GM23338 (cell line): ENCODE measurements at regions not wholly inside any gene's neighbourhood (a gene's known extent, or its start where the extent isn't known, plus 50 kb on each side); places are given as distances from the start of the nearest gene placed in this dataset.

Experiments
- ATAC-seq: fragments of 200-7000 bp; cut with Tn5 transposase; 3 replicates; pipeline ENCODE4 v1.9.1; 2020
- DNase-seq: peaks from one replicate; pipeline ENCODE4 v3.0.0-alpha.2; 2015; ENCODE audit warnings: low spot score
- H2AFZ ChIP-seq: fragments of 200-600 bp; sonication (generic); 2 replicates; pipeline ENCODE4 v1.8.0; 2016; ENCODE audit warnings: antibody characterized with exemption, mild to moderate bottlenecking, moderate library complexity
- H3F3A ChIP-seq: fragments of 200-600 bp; sonication (generic); replicated peaks from 2 replicates; pipeline ENCODE4 v1.8.0; 2017; ENCODE audit warnings: antibody characterized with exemption, mixed run types, low read depth
- H3K27ac ChIP-seq: fragments of 200-600 bp; sonication (generic); 2 replicates; pipeline ENCODE4 v1.6.1; 2016; ENCODE audit warnings: low read depth
- H3K27me3 ChIP-seq: fragments of 200-600 bp; sonication (generic); 2 replicates; pipeline ENCODE4 v1.8.0; 2016; ENCODE audit warnings: mild to moderate bottlenecking, mixed run types, moderate library complexity; ENCODE audit not compliant: insufficient read depth
- H3K36me3 ChIP-seq: fragments of 200-600 bp; sonication (generic); 2 replicates; pipeline ENCODE4 v1.8.0; 2016; ENCODE audit warnings: mild to moderate bottlenecking; ENCODE audit not compliant: insufficient read depth
- H3K4me1 ChIP-seq: fragments of 200-600 bp; sonication (generic); 2 replicates; pipeline ENCODE4 v1.8.0; 2016; ENCODE audit warnings: mild to moderate bottlenecking, moderate library complexity; ENCODE audit not compliant: insufficient read depth
- H3K4me2 ChIP-seq: fragments of 200-600 bp; sonication (generic); 2 replicates; pipeline ENCODE4 v1.7.1; 2017; ENCODE audit warnings: mixed run types
- H3K4me3 ChIP-seq: fragments of 200-600 bp; sonication (generic); 2 replicates; pipeline ENCODE4 v1.6.1; 2016; ENCODE audit warnings: mixed run types
- H3K79me2 ChIP-seq: fragments of 200-600 bp; sonication (generic); replicated peaks from 2 replicates; pipeline ENCODE4 v1.8.0; 2017; ENCODE audit warnings: mild to moderate bottlenecking; ENCODE audit not compliant: insufficient read depth
- H3K9me2 ChIP-seq: fragments of 200-600 bp; sonication (generic); 2 replicates; pipeline ENCODE4 v1.8.0; 2017; ENCODE audit not compliant: insufficient read depth
- H4K20me1 ChIP-seq: fragments of 200-600 bp; sonication (generic); replicated peaks from 2 replicates; pipeline ENCODE4 v1.8.0; 2017; ENCODE audit warnings: mild to moderate bottlenecking; ENCODE audit not compliant: insufficient read depth
- H3K27ac Mint-ChIP-seq: 2 replicates; pipeline ENCODE4 v1.8.0; 2020; ENCODE audit warnings: inconsistent platforms, mild to moderate bottlenecking, moderate library complexity, mixed read lengths
- H3K27me3 Mint-ChIP-seq: 3 replicates; pipeline ENCODE4 v1.8.0; 2022; ENCODE audit warnings: low read depth, mild to moderate bottlenecking, moderate library complexity, mixed read lengths, inconsistent platforms; ENCODE audit not compliant: insufficient read depth, poor library complexity
- H3K36me3 Mint-ChIP-seq: 3 replicates; pipeline ENCODE4 v1.8.0; 2021; ENCODE audit warnings: low read depth, mild to moderate bottlenecking, inconsistent platforms, moderate library complexity, mixed read lengths
- H3K4me1 Mint-ChIP-seq: 3 replicates; pipeline ENCODE4 v1.8.0; 2020; ENCODE audit warnings: mild to moderate bottlenecking, inconsistent platforms, mixed read lengths
- H3K4me3 Mint-ChIP-seq: 3 replicates; pipeline ENCODE4 v1.8.0; 2021; ENCODE audit warnings: moderate library complexity, mild to moderate bottlenecking, inconsistent platforms, mixed read lengths
- H3K9me3 Mint-ChIP-seq: 3 replicates; pipeline ENCODE4 v1.8.0; 2020; ENCODE audit warnings: moderate library complexity, mild to moderate bottlenecking, inconsistent platforms, mixed read lengths
- CREB1 ChIP-seq: fragments of 250-450 bp; sonication (Bioruptor Pico); IDR thresholded peaks from 2 replicates; pipeline ENCODE4 v1.5.0; 2020; ENCODE audit warnings: low read depth, mild to moderate bottlenecking, moderate library complexity
- CTCF ChIP-seq, 2 experiments: fragments of 200-600 bp in 1 of 2; sonication (generic) in 1 of 2; conservative IDR thresholded peaks; 2 replicates each; pipeline versions ENCODE4 v1.5.1 to v1.6.1; 2016 to 2017; ENCODE audit warnings: antibody characterized with exemption in 2 of 2, low read depth in 2 of 2, mild to moderate bottlenecking in 2 of 2, moderate library complexity in 1 of 2
- ETS1 ChIP-seq: IDR thresholded peaks from 2 replicates; pipeline ENCODE4 v1.6.1; 2016; ENCODE audit warnings: antibody characterized with exemption
- EZH2 ChIP-seq: fragments of 200-600 bp; sonication (generic); IDR thresholded peaks from one replicate; pipeline ENCODE4 v1.8.0; 2017; ENCODE audit warnings: antibody characterized with exemption, mild to moderate bottlenecking, low read depth; ENCODE audit not compliant: unreplicated experiment
- EZH2phosphoT487 ChIP-seq: fragments of 200-600 bp; sonication (generic); IDR thresholded peaks from one replicate; pipeline ENCODE4 v1.8.1; 2018; ENCODE audit warnings: antibody characterized with exemption; ENCODE audit not compliant: unreplicated experiment
- JUNB ChIP-seq: IDR thresholded peaks from one replicate; pipeline ENCODE4 v1.6.1; 2016; ENCODE audit warnings: antibody characterized with exemption; ENCODE audit not compliant: unreplicated experiment
- NANOG ChIP-seq: IDR thresholded peaks from 2 replicates; pipeline ENCODE4 v1.6.1; 2016; ENCODE audit warnings: antibody characterized with exemption, borderline replicate concordance
- POLR2AphosphoS5 ChIP-seq: IDR thresholded peaks from 2 replicates; pipeline ENCODE4 v1.6.1; 2016; ENCODE audit warnings: antibody characterized with exemption, low read depth
- REST ChIP-seq: IDR thresholded peaks from one replicate; pipeline ENCODE4 v1.6.1; 2018; ENCODE audit warnings: antibody characterized with exemption; ENCODE audit not compliant: unreplicated experiment
- STAT1 ChIP-seq: IDR thresholded peaks from one replicate; pipeline ENCODE4 v1.6.1; 2016; ENCODE audit warnings: antibody characterized with exemption; ENCODE audit not compliant: unreplicated experiment
- ZNF114 ChIP-seq: fragments of 250-450 bp; sonication (Bioruptor Pico); IDR thresholded peaks from 2 replicates; pipeline ENCODE4 v1.5.0; 2020; ENCODE audit warnings: mild to moderate bottlenecking, moderate library complexity
- ZNF331 ChIP-seq: fragments of 250-450 bp; sonication (Bioruptor Pico); IDR thresholded peaks from 2 replicates; pipeline ENCODE4 v1.5.0; 2020; ENCODE audit warnings: low read depth, mild to moderate bottlenecking, moderate library complexity

DNA sequence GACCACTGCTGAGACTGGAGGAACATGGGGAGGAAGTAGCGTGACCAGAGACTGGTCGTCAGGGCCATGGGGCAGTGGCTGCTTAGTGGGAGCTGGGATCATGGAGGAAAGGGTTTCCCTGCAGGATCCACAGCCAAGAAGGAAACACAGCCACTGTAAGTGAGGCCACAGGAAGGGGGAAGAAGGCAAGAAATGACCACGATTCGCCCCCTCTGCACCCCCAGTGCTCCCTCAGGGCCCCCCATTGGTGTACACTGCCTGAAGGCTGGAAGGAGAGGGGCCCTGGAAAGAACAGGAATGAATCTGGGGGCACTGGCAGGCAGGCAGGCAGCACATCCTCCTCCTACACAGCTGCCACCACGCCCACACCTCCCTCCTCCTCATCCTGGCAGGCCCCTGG is 62.5 kb upstream of the RMDN2 start:
- H3K27me3 Mint-ChIP-seq: peaks cover 3% of the 10 kb centered on the region
- TF ChIP-seq ETS1 (no peak), POLR2AphosphoS5 (no peak), EZH2phosphoT487 (no peak), CREB1 (no peak), JUNB (no peak), CTCF (conservative IDR thresholded peaks at IDR 0.05; ENCODE audit: low read depth in 2 of 2) (no peak), EZH2 (no peak), ZNF114 (CRISPR knock-in tag) (no peak), NANOG (no peak), ZNF331 (no peak)
- Histone ChIP-seq H3K4me1 (no peaks in the 10 kb centered on the region), H2AFZ (no peak overlapping the region), H3F3A (no peaks in the 10 kb centered on the region), H4K20me1 (no peaks in the 10 kb centered on the region), H3K4me2 (no peak overlapping the region), H3K79me2 (no peaks in the 10 kb centered on the region), H3K36me3 (no peaks in the 10 kb centered on the region), H3K27me3 (no peaks in the 10 kb centered on the region), H3K9me2 (no peaks in the 10 kb centered on the region), H3K4me3 (no peak overlapping the region), H3K27ac (no peak overlapping the region)
- peaks cover 2% of the 10 kb centered on the region; the same call in 1 of the 3 replicates for H3K36me3 Mint-ChIP-seq
- H3K4me1 Mint-ChIP-seq: peaks cover 3% of the 10 kb centered on the region; the same call in 1 of the 3 replicates
- DNase-seq (no peak), ATAC-seq (no peak)
- H3K4me3 Mint-ChIP-seq: no peak overlapping the region
- H3K9me3 Mint-ChIP-seq: peaks cover 4% of the 10 kb centered on the region; the same call in 1 of the 3 replicates
- no peak overlapping the region for H3K27ac Mint-ChIP-seq

DNA sequence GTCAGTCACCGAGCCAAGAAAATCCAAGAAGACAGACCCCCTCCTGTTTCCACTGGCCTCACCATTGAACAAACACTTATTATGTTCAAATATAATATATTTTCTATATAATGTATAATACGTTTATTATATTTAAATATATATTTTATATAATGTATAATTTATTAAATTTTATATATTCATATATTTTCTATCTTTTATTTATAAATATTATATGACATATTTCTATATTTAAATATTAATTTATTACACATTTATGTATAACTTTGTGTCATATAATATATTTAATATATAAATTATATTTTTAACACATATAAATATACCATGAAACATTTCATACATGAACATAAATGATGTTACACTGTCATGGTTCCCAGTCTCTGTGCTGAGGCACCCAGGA is 60.9 kb upstream of the RMDN2 start:
- no peaks in the 10 kb centered on the region for H3F3A ChIP-seq
- H3K27me3 ChIP-seq: no peaks in the 10 kb centered on the region
- Mint-ChIP-seq H3K9me3 (peaks cover 4% of the 10 kb centered on the region; the same call in 1 of the 3 replicates), H3K4me1 (peaks cover 5% of the 10 kb centered on the region; the same call in 2 of the 3 replicates), H3K27ac (no peak overlapping the region), H3K36me3 (peaks cover 2% of the 10 kb centered on the region; the same call in 1 of the 3 replicates), H3K4me3 (no peak overlapping the region), H3K27me3 (peaks cover 5% of the 10 kb centered on the region)
- ATAC-seq (no peak), DNase-seq (no peak)
- H3K27ac ChIP-seq: no peak overlapping the region
- no peak overlapping the region for H2AFZ ChIP-seq
- H3K4me1 ChIP-seq: no peaks in the 10 kb centered on the region
- no peaks in the 10 kb centered on the region for H3K79me2 ChIP-seq
- no peaks in the 10 kb centered on the region for H3K36me3 ChIP-seq
- H3K4me2 ChIP-seq: no peak overlapping the region
- H3K9me2 ChIP-seq: peaks cover 10% of the 10 kb centered on the region; the same call in 1 of the 2 replicates
- H3K4me3 ChIP-seq: no peak overlapping the region
- no peaks in the 10 kb centered on the region for H4K20me1 ChIP-seq
- TF ChIP-seq CTCF (conservative IDR thresholded peaks at IDR 0.05; ENCODE audit: low read depth in 2 of 2): no peak
- TF ChIP-seq ETS1: no peak
- no peak for TF ChIP-seq REST
- TF ChIP-seq CREB1: no peak
- no peak for TF ChIP-seq JUNB
- TF ChIP-seq ZNF114 (CRISPR knock-in tag): no peak
- no peak for TF ChIP-seq STAT1
- no peak for TF ChIP-seq EZH2
- TF ChIP-seq ZNF331: no peak
